MM.1S (cell line): ENCODE measurements at regions not wholly inside any gene's neighbourhood (a gene's known extent, or its start where the extent isn't known, plus 50 kb on each side); places are given as distances from the start of the nearest gene placed in this dataset.

ENCODE experiments used
- CTCF ChIP-seq: fragments of 300-600 bp; sonication (generic); IDR thresholded peaks from 2 replicates; pipeline ENCODE4 v1.5.1; 2016; ENCODE audit warnings: antibody characterized with exemption, low read length, mixed read lengths
- EZH2 ChIP-seq: fragments of 300-600 bp; sonication (generic); optimal IDR thresholded peaks from 2 replicates; pipeline ENCODE3; 2017; ENCODE audit warnings: low read depth, mild to moderate bottlenecking, antibody characterized with exemption, low read length, mixed read lengths
- EZH2phosphoT487 ChIP-seq: fragments of 300-600 bp; sonication (generic); IDR thresholded peaks from 2 replicates; pipeline ENCODE4 v1.6.1; 2018; ENCODE audit warnings: antibody characterized with exemption, low read length

DNA sequence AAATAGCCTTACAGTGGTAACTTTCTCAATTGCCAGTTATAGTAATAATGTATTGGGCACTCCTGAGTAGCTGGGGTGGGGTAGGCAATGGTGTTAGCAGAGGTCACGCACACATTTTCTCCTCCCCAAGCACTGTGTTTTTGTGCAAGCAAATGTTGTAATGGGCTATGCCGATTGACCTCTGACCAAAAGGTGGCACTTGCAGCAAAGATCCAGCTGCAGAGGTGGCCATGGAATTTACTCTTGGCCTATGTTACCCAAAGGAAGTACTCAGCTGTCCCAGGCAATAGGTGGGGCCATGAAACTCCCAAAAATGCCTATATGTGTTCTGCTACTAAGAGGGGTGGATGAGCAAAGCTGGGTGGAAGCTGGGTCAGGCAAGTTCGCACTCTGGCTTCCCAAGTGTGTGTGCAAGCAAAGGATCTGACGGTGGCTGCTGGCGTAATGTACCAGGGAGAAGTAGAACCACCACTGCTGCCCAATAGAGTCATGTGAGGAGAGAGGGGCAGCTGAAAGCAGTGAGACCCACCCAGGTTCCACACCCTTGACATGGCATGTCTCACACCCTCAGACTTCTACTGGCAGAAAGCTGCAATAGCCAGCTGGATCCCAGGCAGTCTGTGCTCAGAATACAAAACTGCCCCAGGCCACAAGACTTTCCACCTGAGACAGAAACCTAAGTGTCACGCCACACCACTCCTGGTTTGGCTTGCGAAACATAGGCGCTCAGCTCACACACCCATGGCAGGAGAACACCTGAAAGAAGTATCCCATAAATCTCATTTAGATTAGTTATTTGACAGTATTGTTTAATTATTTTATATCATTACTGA lies 353.3 kb upstream of the EMCN start:
- TF ChIP-seq CTCF (no peak), EZH2 (no peak), EZH2phosphoT487 (no peak)
